ENCODE measurements at regions not wholly inside any gene's neighbourhood (a gene's known extent, or its start where the extent isn't known, plus 50 kb on each side); places are given as distances from the start of the nearest gene placed in this dataset.

DNA sequence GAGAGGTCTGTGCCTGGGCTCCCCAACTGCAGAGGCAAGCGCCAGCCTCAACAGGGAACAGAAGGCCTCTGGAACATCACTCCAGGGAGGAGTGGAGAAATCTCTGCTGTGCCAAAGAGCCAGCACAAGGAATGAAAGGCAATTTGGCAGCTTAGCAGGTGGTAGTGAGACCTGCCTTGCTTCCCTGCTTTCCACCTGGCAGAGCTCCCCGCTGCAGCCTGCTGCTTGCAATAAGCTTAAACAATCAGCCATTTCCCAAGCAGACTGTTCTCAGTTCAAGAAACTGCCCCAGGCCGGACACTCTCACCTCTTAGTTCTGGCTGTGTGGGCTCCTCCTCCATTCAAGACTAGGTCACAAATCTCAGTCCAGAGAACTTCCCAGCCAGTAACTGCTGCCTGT is 370.6 kb downstream of the MAGEB5 start:
- TF ChIP-seq, protein P1, sequence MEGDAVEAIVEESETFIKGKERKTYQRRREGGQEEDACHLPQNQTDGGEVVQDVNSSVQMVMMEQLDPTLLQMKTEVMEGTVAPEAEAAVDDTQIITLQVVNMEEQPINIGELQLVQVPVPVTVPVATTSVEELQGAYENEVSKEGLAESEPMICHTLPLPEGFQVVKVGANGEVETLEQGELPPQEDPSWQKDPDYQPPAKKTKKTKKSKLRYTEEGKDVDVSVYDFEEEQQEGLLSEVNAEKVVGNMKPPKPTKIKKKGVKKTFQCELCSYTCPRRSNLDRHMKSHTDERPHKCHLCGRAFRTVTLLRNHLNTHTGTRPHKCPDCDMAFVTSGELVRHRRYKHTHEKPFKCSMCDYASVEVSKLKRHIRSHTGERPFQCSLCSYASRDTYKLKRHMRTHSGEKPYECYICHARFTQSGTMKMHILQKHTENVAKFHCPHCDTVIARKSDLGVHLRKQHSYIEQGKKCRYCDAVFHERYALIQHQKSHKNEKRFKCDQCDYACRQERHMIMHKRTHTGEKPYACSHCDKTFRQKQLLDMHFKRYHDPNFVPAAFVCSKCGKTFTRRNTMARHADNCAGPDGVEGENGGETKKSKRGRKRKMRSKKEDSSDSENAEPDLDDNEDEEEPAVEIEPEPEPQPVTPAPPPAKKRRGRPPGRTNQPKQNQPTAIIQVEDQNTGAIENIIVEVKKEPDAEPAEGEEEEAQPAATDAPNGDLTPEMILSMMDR (IDR thresholded peaks at IDR 0.05) = no peak
- no peak for TF ChIP-seq EZH2phosphoT487 (IDR thresholded peaks at IDR 0.05)

All from neural progenitor cell (in vitro differentiated cells).